ENCODE measurements at regions not wholly inside any gene's neighbourhood (a gene's known extent, or its start where the extent isn't known, plus 50 kb on each side); places are given as distances from the start of the nearest gene placed in this dataset.

- Histone ChIP-seq H3K9ac (ENCODE audit: low read depth, low read length) (no peak overlapping the region), H3K27ac (ENCODE audit: insufficient read depth, low read length) (no peak overlapping the region), H3K4me3 (ENCODE audit: insufficient read depth, low read depth, low read length) (no peak overlapping the region), H4K91ac (ENCODE audit: insufficient read depth, low read depth, low read length) (no peak overlapping the region), H2AK9ac (replicated peaks; ENCODE audit: low read depth, low read length, poor library complexity) (no peak overlapping the region), H3K27me3 (ENCODE audit: control insufficient read depth, insufficient read depth, low read length) (no peaks in the 10 kb centered on the region), H3K9me1 (ENCODE audit: insufficient read depth, low read length) (no peaks in the 10 kb centered on the region), H2BK15ac (ENCODE audit: low read depth, low read length) (no peak overlapping the region), H3K23ac (ENCODE audit: low read depth, low read length) (no peak overlapping the region), H3K14ac (replicated peaks; ENCODE audit: low read depth, low read length) (no peak overlapping the region), H2BK20ac (ENCODE audit: low read depth, low read length) (no peak overlapping the region), H2AFZ (replicated peaks; ENCODE audit: low read length, poor library complexity) (no peak overlapping the region), H2BK5ac (ENCODE audit: low read depth, low read length, poor library complexity, severe bottlenecking) (no peak overlapping the region), H2BK120ac (ENCODE audit: low read depth, low read length) (no peak overlapping the region), H2AK5ac (ENCODE audit: low read depth, low read length) (no peak overlapping the region), H3K4ac (ENCODE audit: low read depth, low read length) (no peak overlapping the region), H3K4me2 (ENCODE audit: low read depth, low read length) (no peak overlapping the region), H4K5ac (ENCODE audit: low read depth, low read length) (no peak overlapping the region), H3K4me1 (ENCODE audit: control insufficient read depth, insufficient read depth, low read length) (no peaks in the 10 kb centered on the region), H3K36me3 (ENCODE audit: control insufficient read depth, insufficient read depth, low read length) (no peaks in the 10 kb centered on the region), H3K9me3 (ENCODE audit: control insufficient read depth, insufficient read depth, low read length) (peaks cover 8% of the 10 kb centered on the region), H3K18ac (ENCODE audit: low read depth, low read length) (no peak overlapping the region), H3K56ac (ENCODE audit: extremely low read depth, insufficient read depth, low read length) (no peak overlapping the region), H3K79me1 (ENCODE audit: low read depth in 1 of 2, low read length in 2 of 2) (no peaks in the 10 kb centered on the region), H4K8ac (ENCODE audit: low read depth in 2 of 2, low read length in 2 of 2) (no peak overlapping the region), H4K20me1 (ENCODE audit: insufficient read depth, low read length) (no peaks in the 10 kb centered on the region)
- no TSS peak for BruUV-seq (replicated peaks)
- in situ Hi-C loops (cut with MboI; ENCODE audit: low sequenced_read_pairs) = no loop called here
- dilution Hi-C loops (cut with HindIII; ENCODE audit: low sequenced_read_pairs, unreplicated experiment) = no loop called here
- no CpG with 5 or more reads among the region's 1 CpG for WGBS, 2 experiments (ENCODE audit: extremely low coverage in 2 of 2, insufficient read length in 1 of 2)
- ATAC-seq (ENCODE audit: low read depth) (no peak), DNase-seq (no peak)
- TF ChIP-seq RAD21 (IDR thresholded peaks at IDR 0.05; ENCODE audit: low read length) (no peak), BHLHE40 (IDR thresholded peaks at IDR 0.05; ENCODE audit: low read depth, low read length) (no peak), MAFK (IDR thresholded peaks at IDR 0.05; ENCODE audit: low read depth, low read length) (no peak), MXI1 (IDR thresholded peaks at IDR 0.05; ENCODE audit: borderline replicate concordance, low read depth, low read length) (no peak), CEBPB (IDR thresholded peaks at IDR 0.05; ENCODE audit: low read depth, low read length) (no peak), USF2 (IDR thresholded peaks at IDR 0.05; ENCODE audit: low read depth, low read length) (no peak), POLR2A (IDR thresholded peaks at IDR 0.05; ENCODE audit: low read depth, low read length) (no peak), RFX5 (IDR thresholded peaks at IDR 0.05; ENCODE audit: low read depth, low read length) (no peak), NFE2L2 (IDR thresholded peaks at IDR 0.05; ENCODE audit: low read depth, low read length) (no peak), MAZ (IDR thresholded peaks at IDR 0.05; ENCODE audit: borderline replicate concordance, low read depth, low read length) (no peak), ELK1 (IDR thresholded peaks at IDR 0.05; ENCODE audit: borderline replicate concordance, low read depth, low read length) (no peak), RCOR1 (IDR thresholded peaks at IDR 0.05; ENCODE audit: insufficient replicate concordance, low read length) (no peak), FOS (IDR thresholded peaks at IDR 0.05; ENCODE audit: low read depth, low read length) (no peak), SMC3 (IDR thresholded peaks at IDR 0.05; ENCODE audit: low read depth, low read length) (no peak), CHD1 (IDR thresholded peaks at IDR 0.05; ENCODE audit: low read depth, low read length) (no peak)
- TF ChIP-seq, protein P1, sequence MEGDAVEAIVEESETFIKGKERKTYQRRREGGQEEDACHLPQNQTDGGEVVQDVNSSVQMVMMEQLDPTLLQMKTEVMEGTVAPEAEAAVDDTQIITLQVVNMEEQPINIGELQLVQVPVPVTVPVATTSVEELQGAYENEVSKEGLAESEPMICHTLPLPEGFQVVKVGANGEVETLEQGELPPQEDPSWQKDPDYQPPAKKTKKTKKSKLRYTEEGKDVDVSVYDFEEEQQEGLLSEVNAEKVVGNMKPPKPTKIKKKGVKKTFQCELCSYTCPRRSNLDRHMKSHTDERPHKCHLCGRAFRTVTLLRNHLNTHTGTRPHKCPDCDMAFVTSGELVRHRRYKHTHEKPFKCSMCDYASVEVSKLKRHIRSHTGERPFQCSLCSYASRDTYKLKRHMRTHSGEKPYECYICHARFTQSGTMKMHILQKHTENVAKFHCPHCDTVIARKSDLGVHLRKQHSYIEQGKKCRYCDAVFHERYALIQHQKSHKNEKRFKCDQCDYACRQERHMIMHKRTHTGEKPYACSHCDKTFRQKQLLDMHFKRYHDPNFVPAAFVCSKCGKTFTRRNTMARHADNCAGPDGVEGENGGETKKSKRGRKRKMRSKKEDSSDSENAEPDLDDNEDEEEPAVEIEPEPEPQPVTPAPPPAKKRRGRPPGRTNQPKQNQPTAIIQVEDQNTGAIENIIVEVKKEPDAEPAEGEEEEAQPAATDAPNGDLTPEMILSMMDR (conservative IDR thresholded peaks at IDR 0.05; ENCODE audit: low read depth, low read length) = no peak
- POLR2A ChIA-PET (ENCODE audit: unreplicated experiment) = no interaction called here
- CTCF ChIA-PET = no interaction called here
- intact Hi-C loops (cut with micrococcal nuclease) = no loop called here
Observed at GRCh38 chr16:13621639-13622038, 298.3 kb upstream of the ERCC4 start.

Measured in IMR-90 (cell line).